HG03460 (cell line): ENCODE measurements at regions not wholly inside any gene's neighbourhood (a gene's known extent, or its start where the extent isn't known, plus 50 kb on each side); places are given as distances from the start of the nearest gene placed in this dataset.
"Not testable (repeated sequence)": the region's sequence is repeated elsewhere in the genome, so short reads cannot be mapped to it uniquely, and the experiment has no call there.

Experiments
- ATAC-seq: cut with Tn5 transposase; IDR thresholded peaks from one replicate; pipeline ENCODE4 v1.9.1; 2021; ENCODE audit not compliant: unreplicated experiment

DNA sequence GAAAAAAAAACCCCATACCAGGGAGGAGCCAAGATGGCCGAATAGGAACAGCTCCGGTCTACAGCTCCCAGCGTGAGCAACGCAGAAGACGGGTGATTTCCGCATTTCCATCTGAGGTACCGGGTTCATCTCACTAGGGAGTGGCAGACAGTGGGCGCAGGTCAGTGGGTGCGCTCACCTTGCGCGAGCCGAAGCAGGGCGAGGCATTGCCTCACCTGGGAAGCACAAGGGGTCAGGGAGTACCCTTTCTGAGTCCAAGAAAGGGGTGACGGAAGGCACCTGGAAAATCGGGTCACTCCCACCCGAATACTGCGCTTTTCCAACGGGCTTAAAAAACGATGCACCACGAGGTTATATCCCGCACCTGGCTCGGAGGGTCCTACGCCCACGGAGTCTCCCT, 1328.6 kb downstream of the GRIK2 start:
- not testable (repeated sequence) for ATAC-seq

DNA sequence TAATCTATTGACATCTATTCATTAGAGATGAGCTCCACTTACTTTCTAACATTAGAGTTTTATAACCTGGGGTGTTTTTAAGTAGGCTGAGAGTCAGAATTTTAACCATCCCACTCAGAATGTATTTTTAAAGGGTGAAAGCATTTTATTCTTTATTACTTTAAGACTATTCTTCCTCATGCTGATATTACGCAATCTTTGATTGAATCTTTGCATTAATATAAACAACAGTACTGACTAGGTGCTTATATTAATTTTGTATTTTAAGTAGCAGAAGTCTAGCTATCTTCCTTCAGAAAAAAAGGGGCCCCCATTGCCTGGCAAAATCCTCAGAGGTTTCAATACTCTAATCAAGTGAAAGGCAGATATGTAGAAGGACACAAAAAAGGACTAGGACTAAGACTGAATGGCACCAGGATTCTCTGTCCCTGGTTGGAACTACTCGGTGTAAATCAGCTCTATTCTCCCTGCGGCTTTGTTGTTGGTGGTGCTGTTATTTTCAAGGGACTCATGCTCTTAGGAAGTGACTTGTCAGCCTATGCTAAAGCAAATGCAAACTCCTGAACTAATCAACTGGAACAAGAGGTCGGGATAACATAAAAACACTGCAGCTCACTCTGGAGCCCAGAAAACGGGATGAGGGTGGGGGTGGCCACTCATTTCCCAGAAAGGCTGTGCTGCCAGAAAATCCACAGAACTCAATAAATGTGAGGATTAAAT, 1324.4 kb downstream of the GRIK2 start:
- no peak for ATAC-seq

DNA sequence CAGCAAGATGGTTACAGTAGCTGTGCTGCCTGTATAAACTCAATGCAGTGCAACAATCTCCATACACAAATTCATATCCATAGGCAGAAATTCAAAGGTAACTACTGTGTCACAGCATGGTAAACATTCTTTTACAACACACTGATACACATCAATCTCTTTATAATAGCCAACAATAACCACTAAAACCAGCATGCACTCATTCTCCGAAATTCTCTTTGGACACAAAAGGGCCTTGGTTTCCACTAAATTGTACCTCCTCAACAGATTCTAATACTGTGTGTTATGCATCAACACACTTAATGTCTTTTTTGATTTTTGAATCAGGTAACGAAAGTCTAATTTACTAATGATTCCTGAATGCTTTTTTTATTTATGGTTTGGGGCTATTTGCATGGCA, 1323.7 kb downstream of the GRIK2 start:
- no peak for ATAC-seq

- no peak for ATAC-seq
Observed at GRCh38 chr6:102701019-102701418, 1307.5 kb downstream of the GRIK2 start.

DNA sequence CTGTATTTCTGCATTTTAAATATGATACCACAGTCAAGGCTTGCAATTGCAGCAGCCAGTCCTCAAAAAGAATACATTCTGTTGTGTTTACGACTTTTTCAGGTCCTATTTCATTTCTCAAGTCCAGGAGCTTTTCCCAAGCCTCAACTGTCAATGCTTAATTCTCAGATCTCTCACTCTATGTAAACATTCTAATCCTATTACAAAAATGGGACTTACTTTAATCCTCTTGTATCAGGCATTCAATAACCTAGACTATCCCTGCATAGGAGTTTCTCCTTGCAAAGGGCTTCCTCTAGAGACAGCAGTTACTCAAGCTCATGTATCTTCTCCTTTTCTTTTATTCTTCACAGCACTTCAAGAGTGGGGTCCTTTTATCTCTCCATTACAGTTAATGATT, 1293.0 kb downstream of the GRIK2 start:
- no peak for ATAC-seq

DNA sequence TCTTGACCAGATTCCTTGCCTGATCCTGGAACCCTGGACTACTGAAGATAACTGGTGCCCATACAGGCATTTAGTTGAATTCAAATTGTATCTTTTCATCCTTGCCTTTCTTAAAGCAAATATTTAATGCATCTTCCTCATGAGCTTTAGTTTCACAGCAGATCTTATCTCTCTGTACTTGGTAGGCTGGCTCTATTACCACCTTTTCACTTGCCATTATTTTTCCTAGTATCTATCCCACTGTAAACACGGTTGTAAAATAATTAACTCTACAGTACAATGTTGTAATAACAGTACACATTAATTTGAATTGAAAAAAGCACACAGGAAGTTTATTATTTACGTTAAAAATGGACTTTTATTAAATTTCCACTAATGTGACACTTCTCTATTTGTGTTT, 1286.9 kb downstream of the GRIK2 start:
- ATAC-seq = no peak

DNA sequence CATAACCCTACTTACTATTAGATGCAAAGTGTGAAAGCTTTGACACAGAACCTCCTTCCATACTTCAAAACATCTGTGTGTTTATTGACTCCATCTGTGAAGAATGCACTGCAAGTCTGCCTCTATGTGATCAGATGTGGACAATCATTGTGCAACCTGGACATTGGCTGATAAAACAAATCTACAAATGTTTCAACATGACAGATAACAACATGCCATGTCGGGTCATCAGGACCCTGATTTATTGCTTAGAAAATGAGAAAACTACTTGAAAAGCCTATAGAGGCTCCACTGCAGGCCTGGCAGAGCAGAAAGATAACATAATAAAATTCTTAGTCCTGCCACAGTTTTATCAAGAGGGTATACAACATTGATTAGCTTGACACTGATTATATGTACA, 1286.4 kb downstream of the GRIK2 start:
- ATAC-seq = no peak

GRCh38 chr6:102677225-102677624, 1283.7 kb downstream of the GRIK2 start:
- no peak for ATAC-seq

DNA sequence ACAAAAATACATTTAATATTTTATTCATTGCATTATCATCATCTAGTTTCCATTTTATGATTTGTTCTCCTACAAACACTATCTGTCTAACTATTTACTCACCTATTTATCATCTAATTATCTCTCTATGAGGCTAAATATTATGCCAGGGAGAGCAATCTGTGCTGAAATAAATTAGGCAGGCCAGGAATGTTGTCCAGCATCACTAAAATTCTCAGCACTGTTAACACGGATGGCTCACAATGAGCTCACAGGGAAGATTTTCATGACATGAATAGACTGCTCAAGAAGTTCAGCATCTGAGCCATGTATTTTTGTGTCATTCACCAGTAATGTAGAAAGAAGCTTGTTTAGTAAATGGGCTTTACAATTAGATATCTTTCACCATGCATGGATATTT, 1277.2 kb downstream of the GRIK2 start:
- ATAC-seq = no peak

- no peak for ATAC-seq
Observed at GRCh38 chr6:102662851-102663250, 1269.3 kb downstream of the GRIK2 start.

DNA sequence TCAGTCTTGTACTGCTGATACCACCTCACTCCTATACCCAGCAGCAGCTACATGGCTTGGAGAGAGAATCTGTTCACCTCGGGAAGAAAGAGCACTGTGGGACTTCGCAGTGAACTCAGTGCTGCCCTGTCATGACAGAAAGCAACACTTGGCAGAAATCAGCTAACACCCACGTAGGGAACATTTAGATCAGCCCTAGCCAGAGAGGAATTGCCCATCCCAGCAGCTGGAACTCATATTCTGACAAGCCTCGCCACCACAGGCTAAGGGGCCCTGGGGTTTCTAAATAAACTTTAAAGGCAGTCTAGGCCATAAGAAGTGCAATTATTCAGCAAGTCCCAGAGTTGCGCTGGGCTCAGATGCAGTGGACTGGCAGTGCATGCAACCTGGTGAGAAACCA, 1266.8 kb downstream of the GRIK2 start:
- no peak for ATAC-seq

GRCh38 chr6:102655823-102656222, 1262.3 kb downstream of the GRIK2 start:
- no peak for ATAC-seq

DNA sequence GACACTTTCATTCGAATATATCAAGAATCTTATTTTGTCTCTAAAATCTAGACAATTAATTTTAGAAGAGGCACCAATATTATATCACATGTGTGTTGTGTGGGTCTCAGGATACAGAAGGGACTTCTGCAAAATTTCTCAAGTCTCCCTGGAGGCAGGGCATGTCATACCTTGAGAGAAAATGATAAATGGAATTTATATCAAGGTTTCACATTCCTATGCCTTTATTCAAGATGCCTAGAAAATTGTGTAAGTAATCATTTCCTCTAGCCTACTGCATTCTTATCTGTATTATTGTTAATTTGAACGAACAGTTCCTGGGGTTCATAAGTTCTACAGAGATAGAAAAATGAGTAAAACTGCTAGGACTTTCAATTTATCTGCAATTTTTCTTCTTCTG, 1247.9 kb downstream of the GRIK2 start:
- no peak for ATAC-seq

DNA sequence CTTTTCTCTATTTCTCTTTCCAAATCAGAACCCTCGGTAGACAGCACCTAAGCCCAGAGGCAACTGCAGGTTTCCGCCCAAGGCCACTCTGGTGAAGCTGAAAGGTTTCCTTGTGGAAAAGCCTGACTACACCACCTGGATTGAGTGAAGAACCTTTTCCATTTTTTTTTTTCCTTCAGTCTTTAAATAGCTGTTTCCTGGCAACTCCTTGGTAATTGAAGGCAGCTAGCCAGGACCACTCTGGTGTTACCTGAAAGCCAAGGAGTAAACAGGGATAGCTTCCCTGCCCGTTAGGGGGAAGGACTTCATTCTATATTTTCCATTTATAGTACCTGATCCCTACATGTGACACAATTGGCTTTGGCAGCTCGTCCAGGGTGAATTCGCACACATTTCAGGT, 1238.4 kb downstream of the GRIK2 start:
- no peak for ATAC-seq

- no peak for ATAC-seq
Observed at GRCh38 chr6:102623201-102623600, 1229.7 kb downstream of the GRIK2 start.

- no peak for ATAC-seq
Observed at GRCh38 chr6:102619585-102619984, 1226.1 kb downstream of the GRIK2 start.

DNA sequence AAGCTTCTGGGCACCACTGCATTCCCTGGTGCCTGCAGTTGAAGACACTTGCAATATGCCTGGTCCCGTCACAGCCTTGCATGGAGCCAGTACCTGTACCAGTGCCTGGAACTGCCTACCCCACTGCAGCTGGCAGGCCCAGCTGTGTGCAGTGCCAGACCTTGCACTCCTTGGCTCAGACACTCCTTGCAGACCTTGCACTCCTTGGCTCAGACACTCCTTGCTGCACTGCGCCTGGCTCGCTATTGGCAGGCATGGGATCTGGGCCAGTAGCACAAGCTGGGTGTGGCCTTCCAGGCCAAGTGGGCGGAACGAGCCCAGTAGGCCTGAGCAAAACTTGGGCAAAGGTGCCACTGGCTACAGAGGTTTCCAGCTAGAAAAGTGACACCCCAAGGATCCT, 1189.1 kb downstream of the GRIK2 start:
- ATAC-seq = no peak

GRCh38 chr6:102581378-102582124, 1188.0 kb downstream of the GRIK2 start:
- no peak for ATAC-seq

- ATAC-seq = no peak
Observed at GRCh38 chr6:102571236-102571908, 1177.9 kb downstream of the GRIK2 start.

DNA sequence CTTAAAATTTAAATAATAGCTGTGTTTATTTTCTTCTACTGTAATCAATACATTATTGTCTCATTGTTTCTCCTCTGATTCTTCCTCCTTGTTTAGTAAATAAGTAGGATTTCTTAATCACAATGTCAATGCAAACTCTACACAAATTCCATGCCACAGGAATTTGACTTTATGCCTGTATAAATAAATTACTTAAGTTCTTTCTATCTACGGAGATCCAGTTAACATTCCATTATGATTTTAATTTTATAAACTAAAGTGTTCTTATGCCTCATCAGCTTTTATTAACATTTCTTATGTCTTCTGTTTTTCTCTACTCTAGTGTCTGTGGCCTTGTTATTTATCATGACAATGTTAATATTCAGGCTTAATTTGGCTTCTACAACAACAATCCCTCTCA, 1169.2 kb downstream of the GRIK2 start:
- ATAC-seq = no peak

- ATAC-seq = no peak
Observed at GRCh38 chr6:102553214-102553613, 1159.7 kb downstream of the GRIK2 start.

GRCh38 chr6:102549221-102549874, 1155.8 kb downstream of the GRIK2 start:
- ATAC-seq = no peak
